SK-N-MC (cell line): ENCODE measurements at regions not wholly inside any gene's neighbourhood (a gene's known extent, or its start where the extent isn't known, plus 50 kb on each side); places are given as distances from the start of the nearest gene placed in this dataset.

ENCODE experiments used
- DNase-seq: peaks from one replicate; pipeline ENCODE4 v3.0.0-alpha.2; 2011; ENCODE audit warnings: low read depth, low spot score
- H3K27ac ChIP-seq: fragments of 200-600 bp; sonication (generic); 2 replicates; pipeline ENCODE4 v1.5.1; 2016; ENCODE audit warnings: mixed run types
- H3K36me3 ChIP-seq: fragments of 200-600 bp; sonication (generic); 2 replicates; pipeline ENCODE4 v1.6.1; 2017; ENCODE audit warnings: antibody characterized with exemption, low read length, mixed read lengths; ENCODE audit not compliant: insufficient read depth
- H3K4me3 ChIP-seq: fragments of 200-600 bp; sonication (generic); 2 replicates; pipeline ENCODE4 v1.5.1; 2016
- H3K9ac ChIP-seq: fragments of 200-600 bp; sonication (generic); 2 replicates; pipeline ENCODE4 v1.8.0; 2017; ENCODE audit warnings: mixed run types, mixed read lengths; ENCODE audit not compliant: insufficient read length
- H3K9me3 ChIP-seq: fragments of 200-600 bp; sonication (generic); 2 replicates; pipeline ENCODE4 v1.6.1; 2017; ENCODE audit warnings: low read depth, mild to moderate bottlenecking, antibody characterized with exemption, low read length, moderate library complexity, mixed read lengths
- EZH2 ChIP-seq: fragments of 200-600 bp; sonication (generic); IDR thresholded peaks from one replicate; pipeline ENCODE4 v1.6.1; 2017; ENCODE audit warnings: antibody characterized with exemption
- FOXP2 ChIP-seq: optimal IDR thresholded peaks from 2 replicates; pipeline ENCODE3; 2011; ENCODE audit warnings: mild to moderate bottlenecking, moderate library complexity; ENCODE audit not compliant: insufficient read depth; ENCODE audit errors: extremely low read length, control extremely low read depth
- POLR2AphosphoS5 ChIP-seq: IDR thresholded peaks from 2 replicates; pipeline ENCODE4 v1.6.1; 2012; ENCODE audit warnings: mild to moderate bottlenecking, low read depth, low read length, borderline replicate concordance

- no peak for DNase-seq
- H3K36me3 ChIP-seq = no peaks in the 10 kb centered on the region
- H3K4me3 ChIP-seq = no peak overlapping the region
- no peak overlapping the region for H3K27ac ChIP-seq
- TF ChIP-seq EZH2 (no peak), FOXP2 (no peak), POLR2AphosphoS5 (no peak)
- H3K9ac ChIP-seq = no peak overlapping the region
- H3K9me3 ChIP-seq = no peaks in the 10 kb centered on the region
Measured at GRCh38 chr2:228239907-228240561, 58.5 kb upstream of the SPHKAP start.

DNA sequence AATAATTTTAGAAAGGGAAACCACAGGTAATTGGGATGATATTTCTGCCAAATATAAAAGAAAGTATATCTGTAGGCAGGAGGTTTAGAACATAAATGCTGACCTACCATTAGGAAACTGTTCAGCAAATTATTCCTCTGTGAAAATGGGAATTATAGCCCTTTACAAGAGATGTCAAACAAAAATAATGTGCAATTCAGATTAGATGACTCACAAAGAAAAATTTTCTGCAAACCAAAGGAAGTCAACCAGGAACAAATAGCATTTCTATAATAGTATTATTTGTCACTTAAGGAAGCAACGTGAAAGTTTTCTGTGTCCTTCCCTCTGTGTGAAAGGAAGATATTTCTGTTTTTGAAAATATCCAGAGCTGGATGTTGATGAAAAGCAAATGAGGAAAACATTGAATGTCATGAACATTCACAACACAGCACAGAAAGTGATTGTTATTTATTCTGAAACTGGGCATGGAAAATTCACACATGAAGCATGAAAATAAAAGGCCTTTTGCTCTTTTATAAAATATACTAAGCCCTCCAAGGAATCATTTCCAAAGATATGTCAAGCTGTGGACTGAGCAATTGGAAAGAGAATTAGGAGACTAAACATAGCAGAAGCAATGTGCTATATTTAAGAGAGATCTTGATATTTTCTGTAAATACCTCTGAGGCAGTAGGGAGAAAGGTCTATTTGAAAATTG is 57.9 kb upstream of the SPHKAP start:
- Histone ChIP-seq H3K4me3 (no peak overlapping the region), H3K36me3 (no peaks in the 10 kb centered on the region), H3K27ac (no peak overlapping the region), H3K9me3 (no peaks in the 10 kb centered on the region), H3K9ac (no peak overlapping the region)
- no peak for DNase-seq
- no peak for TF ChIP-seq EZH2
- no peak for TF ChIP-seq FOXP2
- no peak for TF ChIP-seq POLR2AphosphoS5
